HCT116 (cell line): ENCODE measurements at regions not wholly inside any gene's neighbourhood (a gene's known extent, or its start where the extent isn't known, plus 50 kb on each side); places are given as distances from the start of the nearest gene placed in this dataset.

Source experiments
- ATAC-seq: fragments of 200-7000 bp; cut with Tn5 transposase; 2 replicates; pipeline ENCODE4 v1.9.1; 2020; ENCODE audit warnings: mild to moderate bottlenecking, moderate library complexity
- BruUV-seq: library from RNA; stranded (reverse); fragments of 400-500 nt; replicated peaks from 2 replicates; lab custom pipeline; 2021; lab: Mats Ljungman, UMichigan
- CTCF ChIA-PET: fragments of 300-600 bp; sonication (Branson Sonifier 250); formaldehyde crosslinking; loops from one replicate; lab custom pipeline; 2021; ENCODE audit warnings: antibody characterized with exemption; lab: Charles Lee
- POLR2A ChIA-PET: fragments of 300-600, 350-600 bp; sonication (Branson Sonifier 250); formaldehyde crosslinking; loops from one replicate; lab custom pipeline; 2021; ENCODE audit warnings: antibody characterized with exemption; lab: Charles Lee
- RAD21 ChIA-PET, 2 experiments: fragments of 300-600 bp; sonication (Branson Sonifier 250); formaldehyde crosslinking; loops; one replicate each; lab custom pipeline; 2023; ENCODE audit warnings: low total read pairs in 2 of 2; ENCODE audit not compliant: uncharacterized antibody in 2 of 2, unreplicated experiment in 2 of 2, low non-redundant PET in 1 of 2; lab: Charles Lee
- DNase-seq: peaks from one replicate; pipeline ENCODE4 v3.0.0-alpha.2; 2010; ENCODE audit warnings: low read depth, low spot score
- H2AFZ ChIP-seq: fragments of 200-600 bp; shearing (Covaris generic), sonication (generic); 2 replicates; pipeline ENCODE4 v1.6.1; 2017; ENCODE audit warnings: low read depth, mixed run types, mixed read lengths, antibody characterized with exemption, low read length; ENCODE audit not compliant: poor library complexity, severe bottlenecking
- H3K27ac ChIP-seq: 2 replicates; pipeline ENCODE4 v1.5.1; 2012; ENCODE audit warnings: low read depth, low read length
- H3K27me3 ChIP-seq: fragments of 200-600 bp; sonication (generic); 2 replicates; pipeline ENCODE4 v1.6.1; 2016; ENCODE audit warnings: mixed run types, low read length, mixed read lengths; ENCODE audit not compliant: insufficient read depth
- H3K36me3 ChIP-seq, 2 experiments: fragments of 200-500 bp in 1 of 2; fragments of 200-600 bp in 1 of 2; sonication (Bioruptor generic) in 1 of 2; sonication (generic) in 1 of 2; 2 replicates each; pipeline versions ENCODE4 v1.5.1 to v1.6.1; 2014 to 2016; ENCODE audit warnings: low read length in 2 of 2, inconsistent platforms in 1 of 2, mixed read lengths in 1 of 2, mixed run types in 1 of 2; ENCODE audit not compliant: insufficient read depth in 2 of 2, control insufficient read depth in 1 of 2
- H3K4me1 ChIP-seq, 2 experiments: fragments of 200-600 bp in 1 of 2; sonication (generic) in 1 of 2; 2 replicates each; pipeline versions ENCODE4 v1.5.1 to v1.6.1; 2012 to 2017; ENCODE audit warnings: low read length in 2 of 2, inconsistent platforms in 1 of 2, mild to moderate bottlenecking in 1 of 2, mixed read lengths in 1 of 2, mixed run types in 1 of 2, moderate library complexity in 1 of 2; ENCODE audit not compliant: insufficient read depth in 2 of 2, control insufficient read depth in 1 of 2
- H3K4me2 ChIP-seq: fragments of 200-600 bp; sonication (generic); 2 replicates; pipeline ENCODE4 v1.6.1; 2017; ENCODE audit warnings: mixed run types, low read length, mixed read lengths
- H3K4me3 ChIP-seq, 2 experiments: fragments of 200-600 bp in 1 of 2; sonication (generic) in 1 of 2; replicated peaks in 1 of 2; 2 replicates each; pipeline ENCODE4 v1.5.1; 2011 to 2016; ENCODE audit warnings: low read length in 2 of 2, control low read depth in 1 of 2, low read depth in 1 of 2, mild to moderate bottlenecking in 1 of 2, mixed read lengths in 1 of 2, mixed run types in 1 of 2
- H3K79me2 ChIP-seq: fragments of 200-600 bp; sonication (generic); 2 replicates; pipeline ENCODE4 v1.6.1; 2017; ENCODE audit warnings: mild to moderate bottlenecking, mixed run types, low read length, moderate library complexity, mixed read lengths; ENCODE audit not compliant: insufficient read depth
- H3K9ac ChIP-seq: fragments of 200-600 bp; sonication (generic); 2 replicates; pipeline ENCODE4 v1.6.1; 2016; ENCODE audit warnings: low read length, mixed read lengths
- H3K9me2 ChIP-seq: fragments of 200-600 bp; sonication (generic), shearing (Covaris generic); 2 replicates; pipeline ENCODE4 v1.6.1; 2017; ENCODE audit warnings: mixed run types, mild to moderate bottlenecking, moderate library complexity; ENCODE audit not compliant: insufficient read depth
- H3K9me3 ChIP-seq, 2 experiments: fragments of 200-500 bp in 1 of 2; fragments of 200-600 bp in 1 of 2; sonication (Bioruptor generic) in 1 of 2; sonication (generic) in 1 of 2; 2 replicates each; pipeline ENCODE4 v1.6.1; 2014 to 2017; ENCODE audit warnings: low read length in 2 of 2, mixed read lengths in 2 of 2, inconsistent platforms in 1 of 2, low read depth in 1 of 2, mild to moderate bottlenecking in 1 of 2, mixed run types in 1 of 2, moderate library complexity in 1 of 2; ENCODE audit not compliant: control insufficient read depth in 1 of 2, insufficient read depth in 1 of 2
- H4K20me1 ChIP-seq: fragments of 200-600 bp; sonication (generic), shearing (Covaris generic); 2 replicates; pipeline ENCODE4 v1.6.1; 2017; ENCODE audit warnings: mixed run types, mild to moderate bottlenecking, moderate library complexity; ENCODE audit not compliant: insufficient read depth
- ATF3 ChIP-seq: IDR thresholded peaks from 2 replicates; pipeline ENCODE4 v1.6.1; 2012
- CTCF ChIP-seq, 3 experiments: fragments of 200-600 bp in 1 of 3; sonication (generic) in 1 of 3; IDR thresholded peaks in 2 of 3; conservative IDR thresholded peaks in 1 of 3; 2 replicates each; pipeline ENCODE4 v1.5.1; 2012 to 2017; ENCODE audit warnings: low read depth in 2 of 3, low read length in 2 of 3, antibody characterized with exemption in 1 of 3, borderline replicate concordance in 1 of 3, control low read depth in 1 of 3, mild to moderate bottlenecking in 1 of 3, mixed read lengths in 1 of 3, mixed run types in 1 of 3, moderate library complexity in 1 of 3; ENCODE audit not compliant: insufficient read depth in 1 of 3
- EZH2 ChIP-seq: fragments of 200-600 bp; sonication (generic); IDR thresholded peaks from 2 replicates; pipeline ENCODE4 v1.6.1; 2017; ENCODE audit warnings: antibody characterized with exemption, mixed run types
- EZH2phosphoT487 ChIP-seq: fragments of 200-600 bp; IDR thresholded peaks from 2 replicates; pipeline ENCODE4 v1.6.1; 2018; ENCODE audit warnings: antibody characterized with exemption, borderline replicate concordance
- MAX ChIP-seq: IDR thresholded peaks from 2 replicates; pipeline ENCODE4 v1.6.1; 2012
- POLR2AphosphoS5 ChIP-seq: IDR thresholded peaks from 2 replicates; pipeline ENCODE4 v1.6.1; 2011; ENCODE audit warnings: mild to moderate bottlenecking, low read depth, low read length, moderate library complexity
- SP1 ChIP-seq: IDR thresholded peaks from 2 replicates; pipeline ENCODE4 v1.6.1; 2012; ENCODE audit warnings: low read depth
- SRF ChIP-seq: IDR thresholded peaks from 2 replicates; pipeline ENCODE4 v1.6.1; 2012; ENCODE audit warnings: low read depth
- TCF7L2 ChIP-seq: IDR thresholded peaks from 2 replicates; pipeline ENCODE4 v1.7.0; 2011; ENCODE audit warnings: borderline replicate concordance, inconsistent platforms; ENCODE audit not compliant: insufficient read depth, insufficient read length; ENCODE audit errors: extremely low read depth
- ZNF274 ChIP-seq: fragments of 200-500 bp; sonication (Bioruptor generic); IDR thresholded peaks from 2 replicates; pipeline ENCODE4 v1.6.1; 2014; ENCODE audit warnings: mild to moderate bottlenecking, low read depth, low read length, inconsistent platforms
- intact Hi-C: fragments of 100-400 bp; cut with micrococcal nuclease; formaldehyde crosslinking; loops from 2 replicates; pipeline ENCODE4 v1.10.0; 2022

DNA sequence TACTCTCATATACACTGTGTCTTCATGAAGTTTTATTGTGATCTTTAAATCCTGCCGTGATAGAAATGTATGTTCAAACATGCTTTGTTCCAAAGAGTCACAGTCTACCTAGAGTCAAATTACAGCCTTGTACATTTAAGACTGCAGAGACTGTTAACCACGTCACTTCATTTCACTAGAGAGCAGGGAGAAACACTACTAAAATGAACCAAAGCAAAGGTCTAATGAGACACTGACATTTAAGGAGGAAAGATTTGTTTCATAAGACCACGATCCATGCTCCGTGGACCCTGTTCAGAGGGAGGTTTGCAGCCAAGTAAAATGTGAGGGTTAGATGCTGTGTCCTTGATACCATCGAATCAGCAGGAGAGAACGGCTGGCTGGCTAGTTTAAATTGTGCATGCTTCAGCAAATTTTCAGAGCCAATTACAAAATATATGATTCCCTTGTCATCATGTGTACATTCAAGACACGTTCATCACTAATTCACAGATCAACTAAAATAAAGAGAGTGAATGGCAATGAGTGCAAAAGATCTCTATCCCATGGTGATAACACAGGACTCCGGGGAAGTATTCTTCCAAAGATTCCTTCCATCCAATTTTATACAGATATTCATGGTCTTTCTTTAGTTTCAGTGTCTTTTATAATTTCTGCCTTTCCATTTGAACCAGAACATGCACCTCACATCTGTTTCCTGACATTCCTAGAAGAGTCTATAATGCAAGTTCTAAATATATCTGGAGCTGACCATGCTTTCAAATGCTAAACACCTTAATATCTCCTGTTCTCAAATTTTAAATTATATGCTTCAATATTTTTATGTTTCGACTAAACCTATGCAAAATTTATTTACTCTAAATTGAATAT lies 960.9 kb upstream of the FAT3 start:
- no peak overlapping the region for H2AFZ ChIP-seq
- H3K4me3 ChIP-seq, result no peak overlapping the region
- BruUV-seq, result no TSS peak
- POLR2A ChIA-PET, result no interaction called here
- H3K9me2 ChIP-seq, result no peaks in the 10 kb centered on the region
- H4K20me1 ChIP-seq, result no peaks in the 10 kb centered on the region
- H3K27me3 ChIP-seq, result no peaks in the 10 kb centered on the region
- no peak overlapping the region for H3K4me2 ChIP-seq
- H3K9me3 ChIP-seq, result peaks cover 3 to 6% of the 10 kb centered on the region in 2 experiments; a peak in 1 of 4 replicates
- H3K9ac ChIP-seq, result no peak overlapping the region
- intact Hi-C loops, result no loop called here
- H3K4me1 ChIP-seq, result no peaks in the 10 kb centered on the region
- no peak for TF ChIP-seq MAX
- no peak for DNase-seq
- RAD21 ChIA-PET, result no interaction called here
- H3K27ac ChIP-seq, result no peak overlapping the region
- H3K36me3 ChIP-seq, result no peaks in the 10 kb centered on the region
- H3K79me2 ChIP-seq, result no peaks in the 10 kb centered on the region
- CTCF ChIA-PET, result no interaction called here
- no peak for ATAC-seq

GRCh38 chr11:91261513-91261912 lies 963.1 kb upstream of the FAT3 start:
- Histone ChIP-seq H3K4me1 (no peaks in the 10 kb centered on the region), H3K9ac (no peak overlapping the region)
- intact Hi-C loops, result no loop called here
- TF ChIP-seq TCF7L2 (no peak), SRF (no peak), EZH2phosphoT487 (no peak), EZH2 (no peak), MAX (no peak), SP1 (no peak), CTCF (IDR thresholded peaks at IDR 0.05 in 2 of 3, conservative IDR thresholded peaks at IDR 0.05 in 1 of 3; ENCODE audit: borderline replicate concordance in 1 of 3, insufficient read depth in 1 of 3, low read depth in 2 of 3, low read length in 2 of 3) (no peak), ZNF274 (no peak), ATF3 (no peak), POLR2AphosphoS5 (no peak)
- TF ChIP-seq, all 23 proteins: peak for 0
- H3K4me2 ChIP-seq, result no peak overlapping the region
- H3K27me3 ChIP-seq, result no peaks in the 10 kb centered on the region
- CTCF ChIA-PET, result no interaction called here
- no peaks in the 10 kb centered on the region for H3K79me2 ChIP-seq
- ATAC-seq (no peak), DNase-seq (no peak)
- POLR2A ChIA-PET, result no interaction called here
- H4K20me1 ChIP-seq, result no peaks in the 10 kb centered on the region
- H3K9me3 ChIP-seq, result peaks cover 3 to 6% of the 10 kb centered on the region in 2 experiments; a peak in 2 of 4 replicates
- no peak overlapping the region for H3K4me3 ChIP-seq
- no peak overlapping the region for H2AFZ ChIP-seq
- RAD21 ChIA-PET, result no interaction called here
- H3K36me3 ChIP-seq, result no peaks in the 10 kb centered on the region
- H3K9me2 ChIP-seq, result no peaks in the 10 kb centered on the region
- no TSS peak for BruUV-seq
- H3K27ac ChIP-seq, result no peak overlapping the region
